DND-41 (cell line): ENCODE measurements at regions not wholly inside any gene's neighbourhood (a gene's known extent, or its start where the extent isn't known, plus 50 kb on each side); places are given as distances from the start of the nearest gene placed in this dataset.
"Not testable (repeated sequence)": the region's sequence is repeated elsewhere in the genome, so short reads cannot be mapped to it uniquely, and the experiment has no call there.

ENCODE experiments used
- ATAC-seq: fragments of 200-7000 bp; cut with Tn5 transposase; 3 replicates; pipeline ENCODE4 v1.9.1; 2021; ENCODE audit warnings: low read depth; ENCODE audit not compliant: insufficient read depth
- DNase-seq: peaks from one replicate; pipeline ENCODE4 v3.0.0-alpha.2; 2020
- H2AFZ ChIP-seq: 2 replicates; pipeline ENCODE4 v1.6.0; 2012; ENCODE audit warnings: low read depth, low read length
- H3K27ac ChIP-seq: 2 replicates; pipeline ENCODE4 v1.5.1; 2012; ENCODE audit warnings: low read length, inconsistent platforms
- H3K27me3 ChIP-seq: fragments of 200-600 bp; sonication (generic); 2 replicates; pipeline ENCODE4 v1.6.0; 2012; ENCODE audit warnings: low read length, mild to moderate bottlenecking, inconsistent platforms; ENCODE audit not compliant: insufficient read depth, poor library complexity
- H3K36me3 ChIP-seq: 2 replicates; pipeline ENCODE4 v1.5.1; 2012; ENCODE audit warnings: low read length, inconsistent platforms; ENCODE audit not compliant: insufficient read depth
- H3K4me1 ChIP-seq: 2 replicates; pipeline ENCODE4 v1.5.1; 2012; ENCODE audit warnings: mild to moderate bottlenecking, low read length; ENCODE audit not compliant: insufficient read depth
- H3K4me2 ChIP-seq: 2 replicates; pipeline ENCODE4 v1.6.0; 2012; ENCODE audit warnings: mild to moderate bottlenecking, moderate library complexity, low read length, inconsistent platforms; ENCODE audit not compliant: insufficient read depth
- H3K4me3 ChIP-seq, 2 experiments: fragments of 200-600 bp in 1 of 2; shearing (Covaris generic) in 1 of 2; 2 replicates each; pipeline ENCODE4 v1.5.1; 2012 to 2016; ENCODE audit warnings: inconsistent platforms in 2 of 2, low read length in 2 of 2, mild to moderate bottlenecking in 2 of 2, low read depth in 1 of 2, moderate library complexity in 1 of 2
- H3K79me2 ChIP-seq: 2 replicates; pipeline ENCODE4 v1.6.0; 2012; ENCODE audit warnings: low read length, inconsistent platforms; ENCODE audit not compliant: insufficient read depth
- H3K9ac ChIP-seq: 2 replicates; pipeline ENCODE4 v1.6.0; 2012; ENCODE audit warnings: low read depth, mild to moderate bottlenecking, inconsistent platforms, low read length, moderate library complexity
- H3K9me3 ChIP-seq: 2 replicates; pipeline ENCODE4 v1.5.1; 2012; ENCODE audit warnings: low read length, moderate library complexity, mild to moderate bottlenecking, inconsistent platforms; ENCODE audit not compliant: insufficient read depth, severe bottlenecking
- H4K20me1 ChIP-seq: 2 replicates; pipeline ENCODE4 v1.6.0; 2012; ENCODE audit warnings: low read length; ENCODE audit not compliant: insufficient read depth
- CTCF ChIP-seq: IDR thresholded peaks from 2 replicates; pipeline ENCODE4 v1.5.1; 2012; ENCODE audit warnings: borderline replicate concordance, low read length, moderate library complexity, mild to moderate bottlenecking; ENCODE audit not compliant: poor library complexity, severe bottlenecking; ENCODE audit errors: extremely low read depth
- EZH2 ChIP-seq: IDR thresholded peaks from 3 replicates; pipeline ENCODE4 v1.6.1; 2012; ENCODE audit warnings: borderline replicate concordance, low read depth, mild to moderate bottlenecking, moderate library complexity, low read length, inconsistent platforms; ENCODE audit not compliant: severe bottlenecking

DNA sequence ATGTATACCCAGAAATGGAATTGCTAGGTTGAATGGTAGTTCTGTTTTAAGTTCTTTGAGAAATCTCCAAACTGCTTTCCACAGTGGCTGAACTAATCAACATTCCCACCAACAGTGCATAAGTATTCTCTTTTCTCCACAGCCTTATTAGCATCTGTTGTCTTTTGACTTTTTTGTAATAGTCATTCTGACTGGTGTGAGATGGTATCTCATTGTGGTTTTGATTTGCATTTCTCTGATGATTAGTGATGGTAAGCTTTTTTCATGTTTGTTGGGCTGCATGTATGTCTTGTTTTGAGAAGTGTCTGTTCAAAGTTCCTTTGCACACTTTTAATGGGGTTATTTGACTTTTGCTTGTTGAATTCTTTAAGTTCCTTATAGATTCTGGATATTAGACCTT, 52.4 kb upstream of the EHHADH start:
- H3K4me2 ChIP-seq, ATAC-seq: not testable (repeated sequence)

GRCh38 chr3:185306847-185307246, 53.0 kb upstream of the EHHADH start:
- Histone ChIP-seq H3K27me3 (no peaks in the 10 kb centered on the region), H3K9me3 (no peaks in the 10 kb centered on the region), H3K4me3 (no peak overlapping the region), H3K9ac (no peak overlapping the region), H3K79me2 (no peaks in the 10 kb centered on the region), H2AFZ (no peak overlapping the region), H3K4me2 (no peak overlapping the region), H3K36me3 (no peaks in the 10 kb centered on the region), H3K27ac (no peak overlapping the region), H3K4me1 (no peaks in the 10 kb centered on the region), H4K20me1 (no peaks in the 10 kb centered on the region)
- no peak for ATAC-seq
- DNase-seq = no peak
- TF ChIP-seq EZH2 = no peak
- no peak for TF ChIP-seq CTCF

More for the DNA sequence above, 52.4 kb upstream of the EHHADH start:
- H3K9me3 ChIP-seq, H3K27me3 ChIP-seq, H3K79me2 ChIP-seq, H4K20me1 ChIP-seq, H3K27ac ChIP-seq, H3K36me3 ChIP-seq, DNase-seq, H3K4me3 ChIP-seq, H2AFZ ChIP-seq, H3K4me1 ChIP-seq, H3K9ac ChIP-seq: not testable (repeated sequence)

DNA sequence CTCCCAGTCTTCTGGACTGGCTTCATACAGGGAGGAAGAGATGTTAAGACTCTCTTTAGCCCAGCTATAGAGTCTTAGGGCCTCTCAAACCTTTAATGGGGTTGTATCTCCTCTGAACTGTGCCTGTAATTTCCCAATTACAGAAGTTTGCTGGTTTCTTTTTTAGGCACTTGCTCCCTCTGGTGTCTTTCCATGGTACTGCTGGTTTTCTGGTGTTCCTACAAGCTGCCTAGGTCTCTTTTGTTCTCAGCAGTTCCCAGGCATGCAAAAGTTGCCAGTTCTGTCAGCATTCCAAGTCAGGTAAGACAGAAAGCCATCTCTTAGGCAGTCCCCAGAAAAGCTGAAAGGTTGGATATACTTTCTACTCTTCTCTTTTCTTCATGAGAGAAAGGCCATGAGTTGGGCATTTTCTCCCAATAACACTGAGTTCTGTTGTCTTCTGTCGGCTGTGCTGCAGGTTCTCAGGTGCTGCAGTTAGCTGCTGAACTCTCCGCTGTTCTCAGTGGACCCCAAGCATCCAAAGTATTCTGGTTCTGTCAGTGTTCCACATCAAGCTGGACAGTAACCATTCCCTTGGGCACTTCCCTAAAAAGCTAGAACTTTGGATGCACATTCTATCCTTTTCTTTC, 54.4 kb upstream of the EHHADH start:
- no peaks in the 10 kb centered on the region for H3K79me2 ChIP-seq
- DNase-seq (peak; percentile 58), ATAC-seq (peak; percentile 62; the same call in 1 of the 3 replicates)
- no peaks in the 10 kb centered on the region for H3K4me1 ChIP-seq
- no peak overlapping the region for H2AFZ ChIP-seq
- no peak overlapping the region for H3K4me3 ChIP-seq
- no peaks in the 10 kb centered on the region for H4K20me1 ChIP-seq
- H3K9ac ChIP-seq = no peak overlapping the region
- TF ChIP-seq CTCF (peak; percentile 82), EZH2 (no peak)
- no peaks in the 10 kb centered on the region for H3K36me3 ChIP-seq
- H3K9me3 ChIP-seq = no peaks in the 10 kb centered on the region
- no peaks in the 10 kb centered on the region for H3K27me3 ChIP-seq
- no peak overlapping the region for H3K4me2 ChIP-seq
- H3K27ac ChIP-seq = no peak overlapping the region

DNA sequence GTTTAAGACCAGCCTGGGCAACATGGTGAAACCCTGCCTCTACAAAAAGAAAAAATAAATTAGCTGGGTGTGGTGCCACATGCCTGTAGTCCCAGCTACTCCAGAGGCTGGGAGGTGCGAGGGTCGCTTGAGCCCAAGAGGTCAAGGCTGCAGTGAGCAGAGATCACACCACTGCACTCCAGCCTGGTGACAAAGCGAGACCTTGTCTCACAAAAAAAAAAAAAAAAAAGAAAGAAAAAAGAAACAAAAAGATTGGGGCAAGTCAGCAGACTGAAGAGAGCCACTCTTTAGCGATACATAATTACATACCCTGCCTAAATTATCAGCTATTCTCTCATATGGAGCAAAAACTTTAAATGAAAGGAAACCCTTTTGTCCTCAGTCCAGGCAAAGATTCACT, 53.6 kb upstream of the MAP3K13 start:
- H3K79me2 ChIP-seq = no peaks in the 10 kb centered on the region
- H3K9ac ChIP-seq = no peak overlapping the region
- H3K4me2 ChIP-seq = no peak overlapping the region
- H3K4me1 ChIP-seq = no peaks in the 10 kb centered on the region
- no peaks in the 10 kb centered on the region for H4K20me1 ChIP-seq
- no peaks in the 10 kb centered on the region for H3K27me3 ChIP-seq
- no peak for TF ChIP-seq CTCF
- DNase-seq (no peak), ATAC-seq (no peak)
- H2AFZ ChIP-seq = no peak overlapping the region
- H3K4me3 ChIP-seq = no peak overlapping the region
- no peak overlapping the region for H3K27ac ChIP-seq
- H3K36me3 ChIP-seq = no peaks in the 10 kb centered on the region
- H3K9me3 ChIP-seq = no peaks in the 10 kb centered on the region
